Testis (tissue), 2 donors: ENCODE measurements at regions not wholly inside any gene's neighbourhood (a gene's known extent, or its start where the extent isn't known, plus 50 kb on each side); places are given as distances from the start of the nearest gene placed in this dataset.

Source experiments
- POLR2A ChIP-seq: fragments of 450-650 bp; IDR thresholded peaks from one replicate; pipeline ENCODE4 v1.6.1; 2017; ENCODE audit warnings: antibody characterized with exemption, mild to moderate bottlenecking, moderate library complexity
- TF ChIP-seq, protein P1 (sequence below), 3 experiments: fragments of 450-650 bp in 2 of 3; fragments of 200-600 bp in 1 of 3; sonication (generic) in 1 of 3; IDR thresholded peaks; one replicate each; pipeline ENCODE4 v1.5.1; 2016 to 2019; ENCODE audit warnings: antibody characterized with exemption in 3 of 3, mild to moderate bottlenecking in 2 of 3, moderate library complexity in 1 of 3

DNA sequence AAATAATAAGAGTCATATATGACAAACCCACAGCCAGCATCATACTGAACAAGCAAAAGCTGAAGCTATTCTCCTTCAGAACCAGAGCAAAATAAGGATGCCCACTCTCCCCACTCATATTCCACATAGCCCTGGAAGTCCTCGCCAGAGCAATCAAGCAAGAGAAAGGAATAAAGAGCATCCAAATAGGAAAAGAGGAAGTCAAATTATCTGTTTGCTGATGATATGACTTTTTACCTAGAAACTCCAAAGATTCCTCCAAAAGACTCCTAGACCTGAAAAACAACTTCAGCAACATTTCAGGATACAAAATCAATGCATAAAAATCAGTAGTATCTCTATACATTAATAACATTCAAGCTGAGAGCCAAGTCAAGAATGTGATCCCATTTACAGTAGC is 217.5 kb downstream of the ABCC12 start:
- TF ChIP-seq, protein P1, sequence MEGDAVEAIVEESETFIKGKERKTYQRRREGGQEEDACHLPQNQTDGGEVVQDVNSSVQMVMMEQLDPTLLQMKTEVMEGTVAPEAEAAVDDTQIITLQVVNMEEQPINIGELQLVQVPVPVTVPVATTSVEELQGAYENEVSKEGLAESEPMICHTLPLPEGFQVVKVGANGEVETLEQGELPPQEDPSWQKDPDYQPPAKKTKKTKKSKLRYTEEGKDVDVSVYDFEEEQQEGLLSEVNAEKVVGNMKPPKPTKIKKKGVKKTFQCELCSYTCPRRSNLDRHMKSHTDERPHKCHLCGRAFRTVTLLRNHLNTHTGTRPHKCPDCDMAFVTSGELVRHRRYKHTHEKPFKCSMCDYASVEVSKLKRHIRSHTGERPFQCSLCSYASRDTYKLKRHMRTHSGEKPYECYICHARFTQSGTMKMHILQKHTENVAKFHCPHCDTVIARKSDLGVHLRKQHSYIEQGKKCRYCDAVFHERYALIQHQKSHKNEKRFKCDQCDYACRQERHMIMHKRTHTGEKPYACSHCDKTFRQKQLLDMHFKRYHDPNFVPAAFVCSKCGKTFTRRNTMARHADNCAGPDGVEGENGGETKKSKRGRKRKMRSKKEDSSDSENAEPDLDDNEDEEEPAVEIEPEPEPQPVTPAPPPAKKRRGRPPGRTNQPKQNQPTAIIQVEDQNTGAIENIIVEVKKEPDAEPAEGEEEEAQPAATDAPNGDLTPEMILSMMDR (IDR thresholded peaks at IDR 0.05): no peak
- no peak for TF ChIP-seq POLR2A
